GM10266 (cell line): ENCODE measurements at regions not wholly inside any gene's neighbourhood (a gene's known extent, or its start where the extent isn't known, plus 50 kb on each side); places are given as distances from the start of the nearest gene placed in this dataset.

Experiments used
- DNase-seq: peaks from one replicate; pipeline ENCODE4 v3.0.0; 2012; ENCODE audit errors: extremely low spot score
- CTCF ChIP-seq: IDR thresholded peaks from 2 replicates; pipeline ENCODE4 v1.5.1; 2012; ENCODE audit warnings: mild to moderate bottlenecking, low read depth; ENCODE audit not compliant: control insufficient read depth, insufficient read depth; ENCODE audit errors: missing control alignments

DNA sequence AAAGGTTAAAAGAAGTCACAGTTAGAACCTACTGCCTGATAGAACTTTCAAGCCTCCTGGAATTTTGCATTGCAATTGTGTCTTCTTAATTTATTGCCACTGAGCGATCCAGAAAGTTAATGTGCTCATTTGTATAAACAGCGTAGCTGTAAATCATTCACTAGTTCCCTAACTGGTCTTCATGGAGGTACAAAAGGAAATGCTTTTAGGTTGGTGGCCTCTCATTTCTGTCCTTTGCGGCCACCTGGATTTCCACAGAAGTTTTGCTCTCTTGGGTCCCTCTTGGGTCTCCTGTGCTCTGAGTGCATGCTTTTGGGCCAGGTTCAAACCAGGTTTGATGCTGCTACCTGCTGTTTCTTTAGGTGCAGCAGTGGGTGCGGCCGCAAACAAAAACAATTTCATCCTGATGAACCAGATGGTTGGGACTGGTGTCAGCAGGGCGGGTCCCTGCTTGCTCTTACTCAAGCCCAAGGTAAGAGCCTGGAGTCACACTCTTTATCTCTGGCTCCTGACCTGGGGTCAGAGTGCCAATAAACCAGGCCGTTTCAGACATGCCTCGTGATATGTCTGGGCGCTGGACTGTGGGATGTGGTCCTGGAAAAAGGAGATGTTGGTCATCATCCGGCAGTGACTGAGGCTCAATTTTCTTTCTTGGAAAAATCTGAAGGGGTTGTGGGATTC lies 270.1 kb downstream of the PTTG2 start:
- TF ChIP-seq CTCF: no peak
- DNase-seq: no peak

DNA sequence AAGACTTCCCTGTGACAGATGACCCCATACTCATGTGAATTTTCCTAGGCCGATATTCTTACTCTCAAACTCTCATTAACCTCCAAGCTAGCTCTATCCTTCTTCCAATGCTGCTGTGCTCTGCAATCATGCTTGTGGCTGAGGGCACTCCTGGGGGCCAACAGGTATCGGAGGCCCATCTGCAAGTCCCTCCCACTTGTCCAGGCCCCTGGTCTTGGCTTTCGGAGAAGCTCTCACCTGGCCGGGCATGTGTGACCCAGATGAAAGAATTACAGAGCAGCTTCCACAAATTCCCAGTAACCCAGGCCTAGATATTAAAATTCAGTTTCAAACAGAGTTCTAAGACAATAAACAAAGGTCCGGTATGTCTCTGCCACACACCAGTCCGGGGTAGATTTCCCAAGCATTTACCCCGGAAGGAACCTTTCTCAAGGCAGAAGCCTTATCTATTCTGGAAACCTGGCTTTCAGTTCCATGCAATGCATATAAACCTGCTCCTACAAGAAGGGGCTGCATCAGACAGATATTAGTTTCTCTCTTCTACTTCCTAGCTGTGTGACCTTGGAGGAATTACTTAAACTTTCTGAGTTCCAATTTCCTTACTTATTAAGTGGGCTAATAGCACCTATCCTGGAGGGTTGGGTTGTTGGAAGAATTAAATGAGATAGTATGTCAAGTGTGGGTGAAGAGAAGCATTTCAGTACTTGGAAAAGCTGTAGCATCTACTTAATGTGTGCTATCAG lies 270.8 kb downstream of the PTTG2 start:
- DNase-seq: no peak
- TF ChIP-seq CTCF: no peak

GRCh38 chr4:38231626-38232025 lies 271.4 kb downstream of the PTTG2 start:
- TF ChIP-seq CTCF: no peak

DNA sequence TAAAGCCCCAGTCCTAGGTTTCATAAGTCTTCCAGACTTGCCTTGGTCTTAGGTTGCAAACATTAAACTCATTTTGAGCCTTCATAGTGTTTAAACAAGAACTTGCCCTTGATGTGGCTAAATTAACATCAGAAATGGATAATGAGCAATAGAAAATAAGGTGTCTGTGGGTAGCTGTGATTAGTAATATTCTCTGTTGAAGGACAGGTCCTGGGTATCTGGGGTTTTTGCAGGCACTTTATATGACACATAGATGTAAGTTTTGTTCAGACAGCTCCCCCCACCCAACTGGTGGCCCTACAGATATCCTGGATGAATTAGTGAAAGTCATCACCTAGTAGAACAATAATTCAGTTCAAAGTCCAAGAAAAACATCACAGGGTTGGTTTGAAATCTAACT lies 272.5 kb downstream of the PTTG2 start:
- DNase-seq: no peak
- no peak for TF ChIP-seq CTCF

More at GRCh38 chr4:38231626-38232025, 271.4 kb downstream of the PTTG2 start:
- no peak for DNase-seq

GRCh38 chr4:38233727-38234480 lies 273.7 kb downstream of the PTTG2 start:
- TF ChIP-seq CTCF: no peak
- DNase-seq: no peak

DNA sequence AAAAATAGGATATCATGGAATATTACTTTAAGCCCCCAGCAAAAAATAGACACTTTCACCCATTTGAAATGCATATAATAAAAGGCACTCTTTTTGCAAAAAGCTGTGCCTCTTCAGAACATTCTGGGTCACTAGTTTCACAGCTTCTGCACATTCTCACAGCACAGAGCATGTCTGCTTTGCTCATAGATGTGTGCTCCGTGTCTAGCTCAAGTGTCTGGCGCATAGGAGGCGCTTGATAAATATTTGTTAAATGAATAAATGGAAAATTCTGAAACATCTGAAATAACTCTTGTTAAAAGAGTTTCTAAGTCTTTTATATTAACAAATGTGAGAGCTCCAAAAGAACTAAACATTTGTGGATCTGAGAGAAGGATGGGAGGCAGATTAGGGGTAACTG lies 275.2 kb downstream of the PTTG2 start:
- no peak for TF ChIP-seq CTCF
- DNase-seq: no peak
